GM06990 (cell line): ENCODE measurements at regions not wholly inside any gene's neighbourhood (a gene's known extent, or its start where the extent isn't known, plus 50 kb on each side); places are given as distances from the start of the nearest gene placed in this dataset.
A peak's percentile ranks its signal among the peaks of the same experiment; 100 is the strongest.

Source experiments
- DNase-seq: peaks from one replicate; pipeline ENCODE4 v3.0.0-alpha.2; 2011; ENCODE audit not compliant: insufficient read length; ENCODE audit errors: extremely low read depth
- H3K27me3 ChIP-seq: replicated peaks from 2 replicates; pipeline ENCODE4 v1.6.0; 2011; ENCODE audit warnings: low read length; ENCODE audit not compliant: control insufficient read depth, insufficient read depth
- H3K36me3 ChIP-seq: 2 replicates; pipeline ENCODE4 v1.5.1; 2011; ENCODE audit warnings: low read length; ENCODE audit not compliant: control insufficient read depth, insufficient read depth
- H3K4me3 ChIP-seq: replicated peaks from 2 replicates; pipeline ENCODE4 v1.5.1; 2011; ENCODE audit warnings: low read depth, mild to moderate bottlenecking, control low read depth, low read length
- TF ChIP-seq, protein P1 (sequence below): IDR thresholded peaks from 2 replicates; pipeline ENCODE4 v1.5.1; 2011; ENCODE audit warnings: low read length, control low read depth, mild to moderate bottlenecking, inconsistent platforms; ENCODE audit not compliant: insufficient read depth, poor library complexity, severe bottlenecking

DNA sequence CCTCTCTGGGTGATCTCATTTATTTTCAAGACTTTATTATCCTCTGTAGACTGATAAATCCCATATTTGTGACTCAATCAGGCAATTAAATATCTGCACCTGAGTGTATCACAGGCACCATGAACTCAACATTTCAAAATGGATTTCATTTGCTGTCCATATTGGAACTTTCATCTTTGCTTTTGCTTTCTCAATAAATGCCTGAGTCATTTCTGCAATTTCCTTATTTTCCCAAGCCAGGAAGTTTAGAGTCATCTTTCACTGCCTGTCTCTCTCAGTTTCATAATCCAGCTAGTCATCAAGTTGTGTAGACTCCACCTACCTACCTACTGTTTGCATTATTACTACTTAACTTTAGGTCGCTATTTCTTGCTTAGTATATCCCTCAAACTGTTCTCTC, 540.9 kb downstream of the LMO4 start:
- no peaks in the 10 kb centered on the region for H3K36me3 ChIP-seq
- H3K27me3 ChIP-seq = no peaks in the 10 kb centered on the region
- H3K4me3 ChIP-seq = no peak overlapping the region
- DNase-seq = no peak
- TF ChIP-seq, protein P1, sequence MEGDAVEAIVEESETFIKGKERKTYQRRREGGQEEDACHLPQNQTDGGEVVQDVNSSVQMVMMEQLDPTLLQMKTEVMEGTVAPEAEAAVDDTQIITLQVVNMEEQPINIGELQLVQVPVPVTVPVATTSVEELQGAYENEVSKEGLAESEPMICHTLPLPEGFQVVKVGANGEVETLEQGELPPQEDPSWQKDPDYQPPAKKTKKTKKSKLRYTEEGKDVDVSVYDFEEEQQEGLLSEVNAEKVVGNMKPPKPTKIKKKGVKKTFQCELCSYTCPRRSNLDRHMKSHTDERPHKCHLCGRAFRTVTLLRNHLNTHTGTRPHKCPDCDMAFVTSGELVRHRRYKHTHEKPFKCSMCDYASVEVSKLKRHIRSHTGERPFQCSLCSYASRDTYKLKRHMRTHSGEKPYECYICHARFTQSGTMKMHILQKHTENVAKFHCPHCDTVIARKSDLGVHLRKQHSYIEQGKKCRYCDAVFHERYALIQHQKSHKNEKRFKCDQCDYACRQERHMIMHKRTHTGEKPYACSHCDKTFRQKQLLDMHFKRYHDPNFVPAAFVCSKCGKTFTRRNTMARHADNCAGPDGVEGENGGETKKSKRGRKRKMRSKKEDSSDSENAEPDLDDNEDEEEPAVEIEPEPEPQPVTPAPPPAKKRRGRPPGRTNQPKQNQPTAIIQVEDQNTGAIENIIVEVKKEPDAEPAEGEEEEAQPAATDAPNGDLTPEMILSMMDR = no peak

DNA sequence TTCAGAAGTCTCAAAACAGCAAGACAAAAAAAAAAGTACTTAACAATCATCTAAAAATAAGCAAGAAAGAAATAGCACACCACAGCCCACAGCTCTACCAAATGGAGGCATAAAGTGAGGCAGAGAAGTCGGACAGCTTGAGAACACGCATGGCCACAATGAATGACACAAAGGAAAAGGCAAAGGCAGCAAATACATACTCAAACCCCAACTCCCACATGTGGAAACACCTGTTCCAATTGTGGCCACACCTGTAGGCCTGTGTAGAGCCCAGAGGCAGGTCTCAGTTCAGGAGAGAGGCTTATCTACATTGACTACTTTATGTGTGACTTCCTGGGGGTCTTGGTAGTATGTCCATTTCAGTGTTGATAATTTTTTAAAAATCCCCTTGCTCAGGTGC, 543.5 kb downstream of the LMO4 start:
- DNase-seq = peak; percentile 38
- H3K27me3 ChIP-seq = no peaks in the 10 kb centered on the region
- TF ChIP-seq, protein P1 = no peak
- H3K36me3 ChIP-seq = no peaks in the 10 kb centered on the region
- H3K4me3 ChIP-seq = no peak overlapping the region

DNA sequence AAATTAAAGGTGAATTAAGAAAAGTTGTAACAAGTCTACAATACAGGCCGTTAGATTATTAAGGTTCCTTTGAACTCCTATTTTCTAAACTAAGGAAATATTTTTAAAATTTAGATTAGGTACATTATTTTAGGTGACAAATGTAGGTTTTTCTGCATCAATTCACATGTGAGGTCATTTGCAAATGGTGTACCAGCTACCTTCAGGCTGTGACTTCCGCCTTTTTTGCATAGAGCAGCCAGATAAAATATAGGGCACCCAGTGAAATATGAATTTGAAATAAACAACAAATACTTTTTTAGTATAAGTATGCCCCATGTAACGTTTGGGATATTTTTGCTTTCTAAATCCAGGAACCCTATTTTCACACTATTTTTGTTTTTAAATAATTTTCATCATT, 544.0 kb downstream of the LMO4 start:
- H3K36me3 ChIP-seq = no peaks in the 10 kb centered on the region
- TF ChIP-seq, protein P1 = no peak
- no peaks in the 10 kb centered on the region for H3K27me3 ChIP-seq
- DNase-seq = no peak
- no peak overlapping the region for H3K4me3 ChIP-seq

- Histone ChIP-seq H3K27me3 (no peaks in the 10 kb centered on the region), H3K36me3 (no peaks in the 10 kb centered on the region), H3K4me3 (no peak overlapping the region)
- DNase-seq = no peak
- TF ChIP-seq, protein P1 = no peak
These were observed 550.2 kb downstream of the LMO4 start for GRCh38 chr1:87878873-87879272.

DNA sequence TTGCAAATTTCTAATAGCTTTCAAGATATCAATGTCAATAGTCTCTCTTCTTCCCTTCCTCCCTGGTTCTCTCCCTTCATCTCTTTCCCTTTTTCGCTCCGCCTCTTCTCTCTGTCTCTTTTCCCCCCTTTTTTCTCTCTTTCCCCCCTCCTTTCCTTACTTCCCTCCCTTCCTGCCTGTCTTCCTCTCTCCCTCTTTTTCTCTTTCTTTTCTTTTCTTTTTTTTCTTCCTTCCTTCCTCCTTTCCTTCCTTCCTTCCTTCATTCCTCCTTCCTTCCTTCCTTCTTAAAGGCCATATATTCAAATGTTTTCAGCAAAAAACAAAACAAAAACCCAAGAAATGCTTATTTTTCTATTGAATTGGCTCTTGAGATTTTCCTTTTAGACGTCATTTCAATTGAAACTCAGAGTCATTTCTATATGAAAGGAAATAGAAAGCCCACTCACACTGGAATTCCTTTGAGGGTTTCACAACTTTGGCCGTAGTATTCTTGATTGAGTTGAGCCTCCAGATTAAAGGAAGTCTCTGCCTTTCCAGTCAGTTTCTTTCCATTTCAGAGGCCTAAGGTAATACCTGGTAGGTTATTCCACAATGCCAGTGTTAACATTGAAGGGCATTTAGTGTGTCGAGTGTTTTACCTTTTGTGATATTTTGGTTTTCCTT, 551.5 kb downstream of the LMO4 start:
- Histone ChIP-seq H3K36me3 (no peaks in the 10 kb centered on the region), H3K27me3 (no peaks in the 10 kb centered on the region), H3K4me3 (no peak overlapping the region)
- TF ChIP-seq, protein P1 = no peak
- no peak for DNase-seq

GRCh38 chr1:87880764-87881163, 552.1 kb downstream of the LMO4 start:
- Histone ChIP-seq H3K27me3 (no peaks in the 10 kb centered on the region), H3K4me3 (no peak overlapping the region), H3K36me3 (no peaks in the 10 kb centered on the region)
- TF ChIP-seq, protein P1 = no peak
- DNase-seq = no peak
